ENCODE measurements at regions not wholly inside any gene's neighbourhood (a gene's known extent, or its start where the extent isn't known, plus 50 kb on each side); places are given as distances from the start of the nearest gene placed in this dataset.

- TF ChIP-seq, protein P1, sequence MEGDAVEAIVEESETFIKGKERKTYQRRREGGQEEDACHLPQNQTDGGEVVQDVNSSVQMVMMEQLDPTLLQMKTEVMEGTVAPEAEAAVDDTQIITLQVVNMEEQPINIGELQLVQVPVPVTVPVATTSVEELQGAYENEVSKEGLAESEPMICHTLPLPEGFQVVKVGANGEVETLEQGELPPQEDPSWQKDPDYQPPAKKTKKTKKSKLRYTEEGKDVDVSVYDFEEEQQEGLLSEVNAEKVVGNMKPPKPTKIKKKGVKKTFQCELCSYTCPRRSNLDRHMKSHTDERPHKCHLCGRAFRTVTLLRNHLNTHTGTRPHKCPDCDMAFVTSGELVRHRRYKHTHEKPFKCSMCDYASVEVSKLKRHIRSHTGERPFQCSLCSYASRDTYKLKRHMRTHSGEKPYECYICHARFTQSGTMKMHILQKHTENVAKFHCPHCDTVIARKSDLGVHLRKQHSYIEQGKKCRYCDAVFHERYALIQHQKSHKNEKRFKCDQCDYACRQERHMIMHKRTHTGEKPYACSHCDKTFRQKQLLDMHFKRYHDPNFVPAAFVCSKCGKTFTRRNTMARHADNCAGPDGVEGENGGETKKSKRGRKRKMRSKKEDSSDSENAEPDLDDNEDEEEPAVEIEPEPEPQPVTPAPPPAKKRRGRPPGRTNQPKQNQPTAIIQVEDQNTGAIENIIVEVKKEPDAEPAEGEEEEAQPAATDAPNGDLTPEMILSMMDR (IDR thresholded peaks at IDR 0.05) = no peak
- TF ChIP-seq EP300 (IDR thresholded peaks at IDR 0.05) = no peak
- no peak for TF ChIP-seq POLR2A (IDR thresholded peaks at IDR 0.05; ENCODE audit: low read depth)
These were observed 82.9 kb downstream of the CHRNA1 start for GRCh38 chr2:174681099-174682006.
